ENCODE measurements at regions not wholly inside any gene's neighbourhood (a gene's known extent, or its start where the extent isn't known, plus 50 kb on each side); places are given as distances from the start of the nearest gene placed in this dataset.

DNA sequence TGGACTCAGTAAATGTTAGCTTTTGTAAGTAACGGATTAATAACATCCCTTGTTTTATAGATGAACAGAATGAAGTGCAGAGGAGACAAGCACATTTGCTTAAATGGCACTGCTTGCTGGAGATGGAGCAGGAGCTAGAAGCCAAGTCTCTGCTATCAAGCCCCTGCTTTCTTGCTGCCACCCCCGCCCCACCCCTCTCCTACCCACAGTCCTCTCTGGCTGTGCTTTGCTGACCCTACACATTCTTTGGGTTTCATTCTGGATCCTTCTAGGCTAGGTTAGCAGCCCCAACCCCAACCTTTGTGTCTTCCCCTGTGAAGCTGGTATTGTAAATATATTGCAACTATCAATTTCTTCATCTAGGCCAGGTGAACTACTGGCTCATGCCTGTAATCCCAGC lies 77.5 kb upstream of the CAPZB start:
- no peak overlapping the region for H2AFZ ChIP-seq (ENCODE audit: low read depth, low read length)
- H3K9me3 ChIP-seq (ENCODE audit: insufficient read depth, low read length, severe bottlenecking) = no peaks in the 10 kb centered on the region
- H3K79me2 ChIP-seq (ENCODE audit: insufficient read depth, low read length) = no peaks in the 10 kb centered on the region
- no peaks in the 10 kb centered on the region for H3K36me3 ChIP-seq (ENCODE audit: insufficient read depth, low read length)
- H3K4me3 ChIP-seq (ENCODE audit: low read depth in 1 of 2, low read length in 2 of 2) = no peak overlapping the region
- no peaks in the 10 kb centered on the region for H3K27me3 ChIP-seq (ENCODE audit: insufficient read depth, low read length, poor library complexity)
- ATAC-seq (ENCODE audit: insufficient read depth, low read depth) = no peak
- no peak overlapping the region for H3K9ac ChIP-seq (ENCODE audit: low read depth, low read length)
- H3K4me2 ChIP-seq (ENCODE audit: insufficient read depth, low read length) = no peak overlapping the region
- DNase-seq = no peak
- H3K4me1 ChIP-seq (ENCODE audit: insufficient read depth, low read length) = no peaks in the 10 kb centered on the region
- H3K27ac ChIP-seq (ENCODE audit: low read length) = no peak overlapping the region
- no peaks in the 10 kb centered on the region for H4K20me1 ChIP-seq (ENCODE audit: insufficient read depth, low read length)
- TF ChIP-seq EZH2 (IDR thresholded peaks at IDR 0.05; ENCODE audit: borderline replicate concordance, low read depth, low read length, severe bottlenecking) = no peak
- TF ChIP-seq, protein P1, sequence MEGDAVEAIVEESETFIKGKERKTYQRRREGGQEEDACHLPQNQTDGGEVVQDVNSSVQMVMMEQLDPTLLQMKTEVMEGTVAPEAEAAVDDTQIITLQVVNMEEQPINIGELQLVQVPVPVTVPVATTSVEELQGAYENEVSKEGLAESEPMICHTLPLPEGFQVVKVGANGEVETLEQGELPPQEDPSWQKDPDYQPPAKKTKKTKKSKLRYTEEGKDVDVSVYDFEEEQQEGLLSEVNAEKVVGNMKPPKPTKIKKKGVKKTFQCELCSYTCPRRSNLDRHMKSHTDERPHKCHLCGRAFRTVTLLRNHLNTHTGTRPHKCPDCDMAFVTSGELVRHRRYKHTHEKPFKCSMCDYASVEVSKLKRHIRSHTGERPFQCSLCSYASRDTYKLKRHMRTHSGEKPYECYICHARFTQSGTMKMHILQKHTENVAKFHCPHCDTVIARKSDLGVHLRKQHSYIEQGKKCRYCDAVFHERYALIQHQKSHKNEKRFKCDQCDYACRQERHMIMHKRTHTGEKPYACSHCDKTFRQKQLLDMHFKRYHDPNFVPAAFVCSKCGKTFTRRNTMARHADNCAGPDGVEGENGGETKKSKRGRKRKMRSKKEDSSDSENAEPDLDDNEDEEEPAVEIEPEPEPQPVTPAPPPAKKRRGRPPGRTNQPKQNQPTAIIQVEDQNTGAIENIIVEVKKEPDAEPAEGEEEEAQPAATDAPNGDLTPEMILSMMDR (IDR thresholded peaks at IDR 0.05; ENCODE audit: borderline replicate concordance, extremely low read depth, low read length, poor library complexity, severe bottlenecking) = no peak

DNA sequence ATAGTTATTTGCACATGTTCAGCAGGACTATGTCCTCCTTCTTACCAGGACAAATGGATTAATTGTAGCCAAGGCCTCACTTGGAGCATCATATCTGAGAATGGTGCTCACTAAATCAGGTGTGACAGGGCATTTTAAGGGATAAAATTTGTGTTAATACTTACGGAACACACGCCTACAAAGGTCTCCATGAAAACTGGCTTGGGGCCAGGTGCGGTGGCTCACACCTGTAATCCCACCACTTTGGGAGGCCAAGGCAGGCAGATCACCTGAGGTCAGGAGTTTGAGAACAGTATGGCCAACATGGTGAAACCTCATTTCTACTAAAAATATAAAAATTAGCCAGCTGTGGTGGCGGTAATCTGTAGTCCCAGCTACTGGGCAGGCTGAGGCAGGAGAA lies 75.1 kb upstream of the CAPZB start:
- ATAC-seq (ENCODE audit: insufficient read depth, low read depth) (no peak), DNase-seq (no peak)
- no peaks in the 10 kb centered on the region for H4K20me1 ChIP-seq (ENCODE audit: insufficient read depth, low read length)
- no peaks in the 10 kb centered on the region for H3K4me1 ChIP-seq (ENCODE audit: insufficient read depth, low read length)
- H3K79me2 ChIP-seq (ENCODE audit: insufficient read depth, low read length) = no peaks in the 10 kb centered on the region
- H3K27ac ChIP-seq (ENCODE audit: low read length) = no peak overlapping the region
- no peaks in the 10 kb centered on the region for H3K36me3 ChIP-seq (ENCODE audit: insufficient read depth, low read length)
- no peak overlapping the region for H2AFZ ChIP-seq (ENCODE audit: low read depth, low read length)
- H3K4me2 ChIP-seq (ENCODE audit: insufficient read depth, low read length) = no peak overlapping the region
- H3K9ac ChIP-seq (ENCODE audit: low read depth, low read length) = no peak overlapping the region
- H3K27me3 ChIP-seq (ENCODE audit: insufficient read depth, low read length, poor library complexity) = no peaks in the 10 kb centered on the region
- TF ChIP-seq EZH2 (IDR thresholded peaks at IDR 0.05; ENCODE audit: borderline replicate concordance, low read depth, low read length, severe bottlenecking) = no peak
- TF ChIP-seq, protein P1 (IDR thresholded peaks at IDR 0.05; ENCODE audit: borderline replicate concordance, extremely low read depth, low read length, poor library complexity, severe bottlenecking) = no peak
- no peak overlapping the region for H3K4me3 ChIP-seq (ENCODE audit: low read depth in 1 of 2, low read length in 2 of 2)
- H3K9me3 ChIP-seq (ENCODE audit: insufficient read depth, low read length, severe bottlenecking) = no peaks in the 10 kb centered on the region

DNA sequence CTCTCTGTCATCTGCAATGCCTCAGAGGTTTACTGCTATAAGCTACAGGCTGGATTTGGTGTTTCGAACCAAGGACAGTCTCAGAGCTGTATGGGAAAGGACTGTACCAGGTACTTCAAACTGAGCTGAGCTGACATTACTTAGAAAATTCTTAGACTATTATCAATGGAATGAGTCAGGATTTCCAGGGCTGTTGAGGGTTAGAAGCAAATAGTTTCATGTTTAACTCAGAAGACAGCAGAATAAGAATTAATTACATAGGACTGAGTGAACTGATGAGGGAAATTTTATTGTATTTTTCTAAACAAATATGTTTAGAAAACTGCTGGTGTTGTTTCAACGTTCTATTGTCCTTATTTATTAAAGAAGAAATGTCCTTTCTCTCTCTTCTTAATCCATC lies 74.3 kb upstream of the CAPZB start:
- no peak overlapping the region for H3K4me3 ChIP-seq (ENCODE audit: low read depth in 1 of 2, low read length in 2 of 2)
- H3K9ac ChIP-seq (ENCODE audit: low read depth, low read length) = no peak overlapping the region
- TF ChIP-seq, protein P1 (IDR thresholded peaks at IDR 0.05; ENCODE audit: borderline replicate concordance, extremely low read depth, low read length, poor library complexity, severe bottlenecking) = no peak
- no peak for ATAC-seq (ENCODE audit: insufficient read depth, low read depth)
- no peaks in the 10 kb centered on the region for H4K20me1 ChIP-seq (ENCODE audit: insufficient read depth, low read length)
- H3K4me2 ChIP-seq (ENCODE audit: insufficient read depth, low read length) = no peak overlapping the region
- no peaks in the 10 kb centered on the region for H3K9me3 ChIP-seq (ENCODE audit: insufficient read depth, low read length, severe bottlenecking)
- H3K27me3 ChIP-seq (ENCODE audit: insufficient read depth, low read length, poor library complexity) = no peaks in the 10 kb centered on the region
- no peak overlapping the region for H2AFZ ChIP-seq (ENCODE audit: low read depth, low read length)
- no peaks in the 10 kb centered on the region for H3K36me3 ChIP-seq (ENCODE audit: insufficient read depth, low read length)
- no peaks in the 10 kb centered on the region for H3K79me2 ChIP-seq (ENCODE audit: insufficient read depth, low read length)
- H3K4me1 ChIP-seq (ENCODE audit: insufficient read depth, low read length) = no peaks in the 10 kb centered on the region
- DNase-seq = no peak
- H3K27ac ChIP-seq (ENCODE audit: low read length) = no peak overlapping the region

DNA sequence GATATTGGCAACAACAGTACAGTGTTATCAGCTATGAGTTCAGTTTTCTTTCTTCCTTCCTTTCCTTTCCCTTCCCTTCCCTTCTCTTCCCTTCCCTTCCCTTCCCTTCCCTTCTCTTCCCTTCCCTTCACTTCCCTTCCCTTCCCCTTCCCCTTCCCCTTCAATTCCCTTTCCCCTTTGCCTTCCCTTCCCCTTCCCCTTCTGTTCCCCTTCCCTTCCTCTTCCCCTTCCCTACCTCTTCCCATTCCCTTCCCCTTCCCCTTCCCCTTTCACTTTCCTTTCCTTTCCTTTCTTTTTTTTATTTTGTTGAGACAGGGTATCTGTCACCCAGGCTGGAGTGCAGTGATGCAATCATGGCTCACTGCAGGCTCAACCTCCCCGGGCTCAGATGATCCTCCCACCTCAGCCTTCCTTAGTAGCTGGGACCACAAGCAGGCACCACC lies 72.3 kb upstream of the CAPZB start:
- H3K9me3 ChIP-seq (ENCODE audit: insufficient read depth, low read length, severe bottlenecking) = no peaks in the 10 kb centered on the region
- H3K36me3 ChIP-seq (ENCODE audit: insufficient read depth, low read length) = no peaks in the 10 kb centered on the region
- no peaks in the 10 kb centered on the region for H4K20me1 ChIP-seq (ENCODE audit: insufficient read depth, low read length)
- H3K9ac ChIP-seq (ENCODE audit: low read depth, low read length) = no peak overlapping the region
- TF ChIP-seq, protein P1 (IDR thresholded peaks at IDR 0.05; ENCODE audit: borderline replicate concordance, extremely low read depth, low read length, poor library complexity, severe bottlenecking) = no peak
- H3K4me1 ChIP-seq (ENCODE audit: insufficient read depth, low read length) = no peaks in the 10 kb centered on the region
- ATAC-seq (ENCODE audit: insufficient read depth, low read depth) (no peak), DNase-seq (no peak)
- no peak overlapping the region for H2AFZ ChIP-seq (ENCODE audit: low read depth, low read length)
- no peak overlapping the region for H3K4me2 ChIP-seq (ENCODE audit: insufficient read depth, low read length)
- H3K27ac ChIP-seq (ENCODE audit: low read length) = no peak overlapping the region
- no peaks in the 10 kb centered on the region for H3K79me2 ChIP-seq (ENCODE audit: insufficient read depth, low read length)
- H3K4me3 ChIP-seq (ENCODE audit: low read depth in 1 of 2, low read length in 2 of 2) = no peak overlapping the region
- H3K27me3 ChIP-seq (ENCODE audit: insufficient read depth, low read length, poor library complexity) = no peaks in the 10 kb centered on the region
